ENCODE measurements at regions not wholly inside any gene's neighbourhood (a gene's known extent, or its start where the extent isn't known, plus 50 kb on each side); places are given as distances from the start of the nearest gene placed in this dataset.

- Histone ChIP-seq H3K9ac (ENCODE audit: low read depth in 2 of 2, low read length in 2 of 2) (no peak overlapping the region), H3K27me3 (no peaks in the 10 kb centered on the region), H3K36me3 (no peaks in the 10 kb centered on the region), H3K27ac (no peak overlapping the region), H3K4me1 (no peaks in the 10 kb centered on the region), H3K4me3 (no peak overlapping the region), H3K9me3 (no peaks in the 10 kb centered on the region)
- TF ChIP-seq, protein P1, sequence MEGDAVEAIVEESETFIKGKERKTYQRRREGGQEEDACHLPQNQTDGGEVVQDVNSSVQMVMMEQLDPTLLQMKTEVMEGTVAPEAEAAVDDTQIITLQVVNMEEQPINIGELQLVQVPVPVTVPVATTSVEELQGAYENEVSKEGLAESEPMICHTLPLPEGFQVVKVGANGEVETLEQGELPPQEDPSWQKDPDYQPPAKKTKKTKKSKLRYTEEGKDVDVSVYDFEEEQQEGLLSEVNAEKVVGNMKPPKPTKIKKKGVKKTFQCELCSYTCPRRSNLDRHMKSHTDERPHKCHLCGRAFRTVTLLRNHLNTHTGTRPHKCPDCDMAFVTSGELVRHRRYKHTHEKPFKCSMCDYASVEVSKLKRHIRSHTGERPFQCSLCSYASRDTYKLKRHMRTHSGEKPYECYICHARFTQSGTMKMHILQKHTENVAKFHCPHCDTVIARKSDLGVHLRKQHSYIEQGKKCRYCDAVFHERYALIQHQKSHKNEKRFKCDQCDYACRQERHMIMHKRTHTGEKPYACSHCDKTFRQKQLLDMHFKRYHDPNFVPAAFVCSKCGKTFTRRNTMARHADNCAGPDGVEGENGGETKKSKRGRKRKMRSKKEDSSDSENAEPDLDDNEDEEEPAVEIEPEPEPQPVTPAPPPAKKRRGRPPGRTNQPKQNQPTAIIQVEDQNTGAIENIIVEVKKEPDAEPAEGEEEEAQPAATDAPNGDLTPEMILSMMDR (IDR thresholded peaks at IDR 0.05) = no peak
- intact Hi-C loops (cut with DNase I) = no loop called here
- DNase-seq = no peak
Observed at GRCh38 chr2:12300019-12300602, 416.6 kb upstream of the TRIB2 start.

DNA sequence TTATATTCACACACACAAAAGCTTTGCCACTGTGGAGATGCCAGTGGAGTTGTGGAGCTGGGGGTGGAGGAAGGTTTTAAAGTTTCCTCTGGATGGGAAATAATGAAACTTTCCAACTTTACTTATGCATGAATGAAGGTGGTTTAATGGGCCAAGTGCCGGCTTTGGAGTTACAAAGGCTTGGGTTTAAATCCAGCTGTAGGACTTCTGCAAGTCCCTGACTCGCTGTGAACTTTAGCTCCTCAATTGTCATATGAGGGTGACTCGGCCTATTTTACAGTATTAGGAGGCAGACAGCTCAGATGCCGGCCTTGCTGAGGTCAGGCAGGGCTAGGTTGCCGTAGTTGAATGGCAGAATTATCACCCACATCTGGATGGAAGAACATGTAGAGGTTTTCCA, 415.8 kb upstream of the TRIB2 start:
- Histone ChIP-seq H3K36me3 (no peaks in the 10 kb centered on the region), H3K27me3 (no peaks in the 10 kb centered on the region), H3K4me1 (no peaks in the 10 kb centered on the region), H3K27ac (no peak overlapping the region), H3K9ac (ENCODE audit: low read depth in 2 of 2, low read length in 2 of 2) (no peak overlapping the region), H3K4me3 (no peak overlapping the region), H3K9me3 (no peaks in the 10 kb centered on the region)
- no peak for DNase-seq
- TF ChIP-seq, protein P1 (IDR thresholded peaks at IDR 0.05) = no peak
- intact Hi-C loops (cut with DNase I) = no loop called here

GRCh38 chr2:12302140-12302539, 414.6 kb upstream of the TRIB2 start:
- no peak overlapping the region for H3K27ac ChIP-seq
- no peak overlapping the region for H3K4me3 ChIP-seq
- H3K9me3 ChIP-seq = no peaks in the 10 kb centered on the region
- no peak overlapping the region for H3K9ac ChIP-seq (ENCODE audit: low read depth in 2 of 2, low read length in 2 of 2)
- intact Hi-C loops (cut with DNase I) = no loop called here
- TF ChIP-seq, protein P1 (IDR thresholded peaks at IDR 0.05) = no peak
- DNase-seq = no peak
- H3K4me1 ChIP-seq = no peaks in the 10 kb centered on the region
- H3K27me3 ChIP-seq = no peaks in the 10 kb centered on the region
- no peaks in the 10 kb centered on the region for H3K36me3 ChIP-seq

GRCh38 chr2:12302691-12303090, 414.0 kb upstream of the TRIB2 start:
- H3K36me3 ChIP-seq = no peaks in the 10 kb centered on the region
- no peak overlapping the region for H3K4me3 ChIP-seq
- H3K9me3 ChIP-seq = no peaks in the 10 kb centered on the region
- H3K4me1 ChIP-seq = no peaks in the 10 kb centered on the region
- intact Hi-C loops (cut with DNase I) = no loop called here
- H3K9ac ChIP-seq (ENCODE audit: low read depth in 2 of 2, low read length in 2 of 2) = no peak overlapping the region
- no peak overlapping the region for H3K27ac ChIP-seq
- no peak for DNase-seq
- H3K27me3 ChIP-seq = no peaks in the 10 kb centered on the region
- TF ChIP-seq, protein P1 (IDR thresholded peaks at IDR 0.05) = no peak

DNA sequence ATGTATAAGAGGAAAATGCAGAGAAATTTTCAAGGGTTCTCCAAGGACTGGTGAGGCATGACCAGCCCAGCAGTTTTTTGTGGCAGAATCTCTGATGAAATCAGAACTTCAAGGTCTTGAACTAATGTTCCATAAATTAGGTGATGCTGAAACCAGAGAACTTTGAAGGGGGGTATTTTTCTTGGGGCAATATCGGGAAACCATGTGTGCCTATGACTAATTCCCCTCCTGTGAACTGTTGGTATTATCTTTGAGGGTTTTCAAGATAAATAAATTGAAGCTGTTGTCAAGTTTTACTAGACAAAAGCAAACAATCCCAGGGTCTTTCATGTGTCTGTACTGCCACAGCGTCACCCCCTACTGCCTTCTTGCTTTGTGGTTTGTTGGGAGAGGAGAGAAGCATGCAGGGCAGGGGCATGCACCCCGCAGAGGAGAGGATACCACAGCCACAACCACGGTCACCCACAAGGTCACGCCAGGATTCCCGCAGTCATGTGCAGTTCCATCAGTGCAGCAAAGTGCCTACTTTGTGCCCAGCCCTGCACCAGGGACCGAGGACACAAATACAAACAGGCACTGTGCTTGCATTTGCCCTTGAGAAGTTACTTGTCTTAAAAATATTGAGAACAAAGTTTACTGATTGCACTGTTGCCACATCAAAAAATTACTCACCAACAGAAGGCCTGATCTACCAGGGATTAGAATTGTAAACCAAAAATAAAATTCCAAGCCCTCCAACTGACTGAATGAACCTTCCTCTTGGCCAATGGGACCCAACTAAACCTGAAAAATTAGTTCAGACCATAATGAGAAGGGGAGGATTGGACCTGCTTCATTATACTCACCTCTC, 413.3 kb upstream of the TRIB2 start:
- no peaks in the 10 kb centered on the region for H3K27me3 ChIP-seq
- intact Hi-C loops (cut with DNase I) = no loop called here
- DNase-seq = no peak

More for the DNA sequence above, 413.3 kb upstream of the TRIB2 start:
- H3K36me3 ChIP-seq = no peaks in the 10 kb centered on the region
- H3K9ac ChIP-seq (ENCODE audit: low read depth in 2 of 2, low read length in 2 of 2) = no peak overlapping the region
- H3K9me3 ChIP-seq = no peaks in the 10 kb centered on the region
- H3K4me3 ChIP-seq = no peak overlapping the region
- TF ChIP-seq, protein P1 (IDR thresholded peaks at IDR 0.05) = no peak
- H3K27ac ChIP-seq = no peak overlapping the region
- no peaks in the 10 kb centered on the region for H3K4me1 ChIP-seq

Measured in colonic mucosa (tissue), 4 donors.